ENCODE measurements at regions not wholly inside any gene's neighbourhood (a gene's known extent, or its start where the extent isn't known, plus 50 kb on each side); places are given as distances from the start of the nearest gene placed in this dataset.

DNA sequence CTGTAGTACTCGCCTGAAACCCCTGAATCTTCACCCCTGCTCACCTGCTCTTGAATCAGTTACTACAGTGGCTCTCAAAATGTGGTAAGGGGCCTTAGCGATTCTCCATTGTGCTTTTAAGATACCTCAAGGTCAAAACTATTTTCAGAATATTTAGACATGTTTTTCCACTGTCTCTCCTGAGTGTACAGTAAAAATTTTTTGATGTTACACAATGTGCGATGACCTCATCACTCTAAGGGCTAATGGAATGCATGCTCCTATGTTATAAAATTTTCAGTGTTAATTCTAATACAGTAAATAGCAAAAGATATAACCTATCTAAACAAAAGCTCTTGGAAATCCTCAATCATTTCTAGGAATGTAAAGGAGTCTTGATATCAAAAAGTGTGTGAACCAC, 336.9 kb upstream of the PKDCC start:
- H3K4me3 ChIP-seq, result no peak overlapping the region
- WGBS (ENCODE audit: missing lambda C conversion rate), result 46% methylated on average over 3 of the region's 3 CpGs
- POLR2A ChIA-PET, result no interaction called here
- no peaks in the 10 kb centered on the region for H3K9me3 ChIP-seq
- no peak for FAIRE-seq
- H3K27ac ChIP-seq, result no peak overlapping the region
- no peak for DNase-seq (ENCODE audit: low read depth in 1 of 2, low spot score in 1 of 2)
- H3K4me1 ChIP-seq, result no peaks in the 10 kb centered on the region
- H3K4me2 ChIP-seq, result no peak overlapping the region
- CTCF ChIA-PET, result interaction anchor here (4.2 kb wide), 1 partner anchor 12 kb away, joined by 22 read pairs; no protein-coding TSS in a partner anchor
- TF ChIP-seq HOXA7 (CRISPR knock-in tag; IDR thresholded peaks at IDR 0.05), result no peak
- no peak for TF ChIP-seq BHLHE40 (IDR thresholded peaks at IDR 0.05; ENCODE audit: low read depth, low read length)
- TF ChIP-seq, protein P1, sequence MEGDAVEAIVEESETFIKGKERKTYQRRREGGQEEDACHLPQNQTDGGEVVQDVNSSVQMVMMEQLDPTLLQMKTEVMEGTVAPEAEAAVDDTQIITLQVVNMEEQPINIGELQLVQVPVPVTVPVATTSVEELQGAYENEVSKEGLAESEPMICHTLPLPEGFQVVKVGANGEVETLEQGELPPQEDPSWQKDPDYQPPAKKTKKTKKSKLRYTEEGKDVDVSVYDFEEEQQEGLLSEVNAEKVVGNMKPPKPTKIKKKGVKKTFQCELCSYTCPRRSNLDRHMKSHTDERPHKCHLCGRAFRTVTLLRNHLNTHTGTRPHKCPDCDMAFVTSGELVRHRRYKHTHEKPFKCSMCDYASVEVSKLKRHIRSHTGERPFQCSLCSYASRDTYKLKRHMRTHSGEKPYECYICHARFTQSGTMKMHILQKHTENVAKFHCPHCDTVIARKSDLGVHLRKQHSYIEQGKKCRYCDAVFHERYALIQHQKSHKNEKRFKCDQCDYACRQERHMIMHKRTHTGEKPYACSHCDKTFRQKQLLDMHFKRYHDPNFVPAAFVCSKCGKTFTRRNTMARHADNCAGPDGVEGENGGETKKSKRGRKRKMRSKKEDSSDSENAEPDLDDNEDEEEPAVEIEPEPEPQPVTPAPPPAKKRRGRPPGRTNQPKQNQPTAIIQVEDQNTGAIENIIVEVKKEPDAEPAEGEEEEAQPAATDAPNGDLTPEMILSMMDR (IDR thresholded peaks at IDR 0.05), result no peak
- TF ChIP-seq, protein P2, sequence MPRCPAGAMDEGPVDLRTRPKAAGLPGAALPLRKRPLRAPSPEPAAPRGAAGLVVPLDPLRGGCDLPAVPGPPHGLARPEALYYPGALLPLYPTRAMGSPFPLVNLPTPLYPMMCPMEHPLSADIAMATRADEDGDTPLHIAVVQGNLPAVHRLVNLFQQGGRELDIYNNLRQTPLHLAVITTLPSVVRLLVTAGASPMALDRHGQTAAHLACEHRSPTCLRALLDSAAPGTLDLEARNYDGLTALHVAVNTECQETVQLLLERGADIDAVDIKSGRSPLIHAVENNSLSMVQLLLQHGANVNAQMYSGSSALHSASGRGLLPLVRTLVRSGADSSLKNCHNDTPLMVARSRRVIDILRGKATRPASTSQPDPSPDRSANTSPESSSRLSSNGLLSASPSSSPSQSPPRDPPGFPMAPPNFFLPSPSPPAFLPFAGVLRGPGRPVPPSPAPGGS (IDR thresholded peaks at IDR 0.05), result no peak
- no peak for TF ChIP-seq POLR2A (IDR thresholded peaks at IDR 0.05; ENCODE audit: low read length)
- no peak for TF ChIP-seq CEBPB (IDR thresholded peaks at IDR 0.05)
- TF ChIP-seq KDM5A (IDR thresholded peaks at IDR 0.05), result no peak
- TF ChIP-seq NFE2L2 (conservative IDR thresholded peaks at IDR 0.05; ENCODE audit: low read length), result no peak
- TF ChIP-seq JUNB (IDR thresholded peaks at IDR 0.05), result no peak
- no peak for TF ChIP-seq HOXB13 (CRISPR knock-in tag; IDR thresholded peaks at IDR 0.05; ENCODE audit: low read depth)
- no peak for TF ChIP-seq FOSB (CRISPR knock-in tag; IDR thresholded peaks at IDR 0.05)
- no peak for TF ChIP-seq RNF2 (IDR thresholded peaks at IDR 0.05; ENCODE audit: borderline replicate concordance, low read depth)
- no peak for TF ChIP-seq ESRRA (IDR thresholded peaks at IDR 0.05; ENCODE audit: borderline replicate concordance, low read length)
- TF ChIP-seq ZC3H11A (IDR thresholded peaks at IDR 0.05), result no peak
- no peak for TF ChIP-seq HOXB5 (CRISPR knock-in tag; IDR thresholded peaks at IDR 0.05)
- no peak for TF ChIP-seq RAD21 (conservative IDR thresholded peaks at IDR 0.05 in 1 of 2, IDR thresholded peaks at IDR 0.05 in 1 of 2)
- no peak for TF ChIP-seq POLR2AphosphoS2 (conservative IDR thresholded peaks at IDR 0.05; ENCODE audit: low read length)
- TF ChIP-seq, protein P3, sequence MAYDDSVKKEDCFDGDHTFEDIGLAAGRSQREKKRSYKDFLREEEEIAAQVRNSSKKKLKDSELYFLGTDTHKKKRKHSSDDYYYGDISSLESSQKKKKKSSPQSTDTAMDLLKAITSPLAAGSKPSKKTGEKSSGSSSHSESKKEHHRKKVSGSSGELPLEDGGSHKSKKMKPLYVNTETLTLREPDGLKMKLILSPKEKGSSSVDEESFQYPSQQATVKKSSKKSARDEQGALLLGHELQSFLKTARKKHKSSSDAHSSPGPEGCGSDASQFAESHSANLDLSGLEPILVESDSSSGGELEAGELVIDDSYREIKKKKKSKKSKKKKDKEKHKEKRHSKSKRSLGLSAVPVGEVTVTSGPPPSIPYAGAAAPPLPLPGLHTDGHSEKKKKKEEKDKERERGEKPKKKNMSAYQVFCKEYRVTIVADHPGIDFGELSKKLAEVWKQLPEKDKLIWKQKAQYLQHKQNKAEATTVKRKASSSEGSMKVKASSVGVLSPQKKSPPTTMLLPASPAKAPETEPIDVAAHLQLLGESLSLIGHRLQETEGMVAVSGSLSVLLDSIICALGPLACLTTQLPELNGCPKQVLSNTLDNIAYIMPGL (CRISPR knock-in tag; IDR thresholded peaks at IDR 0.05; ENCODE audit: borderline replicate concordance), result no peak
- no peak for ATAC-seq

DNA sequence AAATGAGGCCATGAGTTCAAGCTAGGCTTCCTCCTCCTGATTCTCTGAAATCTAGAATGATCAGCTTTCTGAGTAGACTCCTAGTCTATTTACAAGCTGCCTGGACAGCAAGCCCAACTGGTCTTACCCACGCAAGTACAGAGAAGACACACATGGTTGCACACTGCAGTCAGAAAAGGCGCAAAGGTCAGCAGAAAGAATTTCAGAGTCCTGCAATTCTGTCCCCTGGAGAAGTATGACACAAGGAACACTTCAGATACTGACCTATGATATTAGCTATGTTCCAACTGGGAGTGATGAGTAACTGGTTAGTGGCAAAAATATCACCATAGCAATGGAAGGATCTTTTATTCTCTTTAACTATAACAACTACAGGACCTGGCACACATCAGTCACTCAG, 336.1 kb upstream of the PKDCC start:
- no peak for ATAC-seq
- Histone ChIP-seq H3K9me3 (no peaks in the 10 kb centered on the region), H3K4me2 (no peak overlapping the region), H3K27ac (no peak overlapping the region), H3K4me3 (no peak overlapping the region), H3K4me1 (no peaks in the 10 kb centered on the region)
- FAIRE-seq, result no peak
- DNase-seq (ENCODE audit: low read depth in 1 of 2, low spot score in 1 of 2), result no peak
- CTCF ChIA-PET, result interaction anchor here (4.2 kb wide), 1 partner anchor 13 kb away, joined by 22 read pairs; no protein-coding TSS in a partner anchor
- POLR2A ChIA-PET, result no interaction called here
- 78% methylated on average over 2 of the region's 2 CpGs for WGBS (ENCODE audit: missing lambda C conversion rate)
- TF ChIP-seq, protein P3 (CRISPR knock-in tag; IDR thresholded peaks at IDR 0.05; ENCODE audit: borderline replicate concordance), result no peak
- TF ChIP-seq MAFK (IDR thresholded peaks at IDR 0.05; ENCODE audit: partially characterized antibody), result peak; percentile 59

All from A549 (cell line).